Ectodermal cell (in vitro differentiated cells): ENCODE measurements at regions not wholly inside any gene's neighbourhood (a gene's known extent, or its start where the extent isn't known, plus 50 kb on each side); places are given as distances from the start of the nearest gene placed in this dataset.

ENCODE experiments used
- H3K27ac ChIP-seq: 2 replicates; pipeline ENCODE4 v1.7.0; 2013; ENCODE audit warnings: mild to moderate bottlenecking, low read depth, low read length; ENCODE audit not compliant: insufficient read depth, poor library complexity, severe bottlenecking
- H3K27me3 ChIP-seq: 2 replicates; pipeline ENCODE4 v1.7.0; 2013; ENCODE audit warnings: mild to moderate bottlenecking, low read length; ENCODE audit not compliant: insufficient read depth, control insufficient read depth, poor library complexity, severe bottlenecking
- H3K36me3 ChIP-seq: one replicate; pipeline ENCODE4 v1.7.0; 2013; ENCODE audit warnings: low read length; ENCODE audit not compliant: control insufficient read depth, insufficient read depth
- H3K4me1 ChIP-seq: one replicate; pipeline ENCODE4 v1.7.0; 2013; ENCODE audit warnings: low read length; ENCODE audit not compliant: control insufficient read depth, insufficient read depth
- H3K4me3 ChIP-seq: 2 replicates; pipeline ENCODE4 v1.7.0; 2013; ENCODE audit warnings: low read depth, low read length, control low read depth; ENCODE audit not compliant: insufficient read depth
- H3K9me3 ChIP-seq: 2 replicates; pipeline ENCODE4 v1.7.0; 2013; ENCODE audit warnings: mild to moderate bottlenecking, low read length, moderate library complexity; ENCODE audit not compliant: control insufficient read depth
- WGBS, 2 experiments: methylation state at CpG; one replicate each; pipeline ENCODE4 v1.1.7; 2013; ENCODE audit warnings: missing lambda C conversion rate in 2 of 2; 5-methylcytosine and 5-hydroxymethylcytosine counted together

DNA sequence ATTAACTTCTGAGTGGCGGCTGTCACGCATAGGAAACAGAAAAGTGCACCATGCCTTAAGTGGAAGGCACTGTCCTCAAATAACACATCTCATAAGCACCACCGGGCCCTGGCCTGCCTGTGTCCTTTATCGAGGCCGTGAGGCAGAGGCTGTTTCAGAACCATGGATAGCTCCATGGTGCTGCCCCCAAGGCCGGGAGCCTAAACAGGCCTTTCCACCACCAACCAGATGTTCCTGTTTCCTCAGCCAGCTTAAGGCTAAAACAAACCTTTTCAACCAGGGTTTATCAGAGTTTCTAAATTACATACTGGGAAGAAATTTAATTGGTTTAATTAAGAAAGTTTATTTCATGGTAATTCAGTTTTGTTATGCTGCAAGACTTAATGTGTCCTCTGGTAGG, 114.4 kb downstream of the DMRTA2 start:
- Histone ChIP-seq H3K4me3 (no peak overlapping the region), H3K9me3 (no peaks in the 10 kb centered on the region), H3K27me3 (no peaks in the 10 kb centered on the region), H3K36me3 (no peaks in the 10 kb centered on the region), H3K4me1 (no peaks in the 10 kb centered on the region), H3K27ac (no peak overlapping the region)
- 15 to 19% methylated on average over 6 of the region's 6 CpGs for WGBS, 2 experiments

- WGBS, 2 experiments = 58 to 64% methylated on average over 1 of the region's 1 CpG
These were observed 117.4 kb downstream of the DMRTA2 start for GRCh38 chr1:50305808-50306207.

DNA sequence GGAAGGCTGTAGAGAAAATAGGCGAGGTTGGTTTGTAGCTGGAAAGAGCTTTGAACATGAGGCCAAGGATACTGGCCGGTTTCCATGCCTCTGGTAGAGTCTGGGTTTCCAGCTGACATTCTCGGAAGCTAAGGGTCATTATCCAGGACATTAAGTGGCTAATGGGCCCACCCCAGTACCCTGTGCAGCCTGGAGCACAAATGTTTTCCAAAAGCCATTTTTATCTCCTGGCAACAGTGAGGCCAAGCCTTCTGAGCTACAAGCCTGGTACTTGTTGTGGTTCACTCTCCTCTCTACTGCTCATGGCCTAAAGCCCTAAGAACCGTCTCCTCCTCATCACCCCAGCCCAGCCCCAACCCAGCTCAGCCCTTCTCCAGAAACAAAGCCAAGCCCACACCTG, 122.9 kb downstream of the DMRTA2 start:
- no peaks in the 10 kb centered on the region for H3K27me3 ChIP-seq
- H3K9me3 ChIP-seq = no peaks in the 10 kb centered on the region
- H3K36me3 ChIP-seq = no peaks in the 10 kb centered on the region
- WGBS, 2 experiments = 68 to 80% methylated on average over 4 of the region's 4 CpGs
- no peak overlapping the region for H3K27ac ChIP-seq
- H3K4me1 ChIP-seq = no peaks in the 10 kb centered on the region
- no peak overlapping the region for H3K4me3 ChIP-seq

More at GRCh38 chr1:50305808-50306207, 117.4 kb downstream of the DMRTA2 start:
- no peaks in the 10 kb centered on the region for H3K27me3 ChIP-seq
- no peaks in the 10 kb centered on the region for H3K36me3 ChIP-seq
- H3K9me3 ChIP-seq = no peaks in the 10 kb centered on the region
- no peak overlapping the region for H3K4me3 ChIP-seq
- no peak overlapping the region for H3K27ac ChIP-seq
- no peaks in the 10 kb centered on the region for H3K4me1 ChIP-seq

GRCh38 chr1:50295566-50295965, 127.7 kb downstream of the DMRTA2 start:
- no peaks in the 10 kb centered on the region for H3K36me3 ChIP-seq
- no peaks in the 10 kb centered on the region for H3K4me1 ChIP-seq
- no peak overlapping the region for H3K4me3 ChIP-seq
- H3K27me3 ChIP-seq = no peaks in the 10 kb centered on the region
- WGBS, 2 experiments = 80 to 81% methylated on average over 5 of the region's 5 CpGs
- H3K27ac ChIP-seq = no peak overlapping the region
- no peaks in the 10 kb centered on the region for H3K9me3 ChIP-seq

DNA sequence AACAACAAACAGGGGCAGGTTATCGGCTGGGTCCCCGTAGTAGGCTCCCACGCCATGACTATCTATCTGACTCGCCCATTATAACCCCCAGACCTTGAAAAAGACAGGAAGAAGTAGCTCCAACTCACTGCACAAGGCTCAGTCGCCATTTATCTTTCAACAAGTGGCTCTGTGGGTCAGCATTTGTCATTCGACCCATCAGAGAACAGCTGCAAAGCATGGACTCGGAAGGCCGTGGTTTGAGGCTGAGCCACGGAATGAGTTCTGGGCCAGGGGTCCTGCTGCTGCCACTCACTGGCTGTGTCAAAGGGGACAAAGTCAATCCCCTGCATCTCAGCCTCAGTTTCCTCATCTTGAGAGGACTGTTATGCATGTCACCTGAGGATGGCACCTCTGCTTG, 131.0 kb downstream of the DMRTA2 start:
- Histone ChIP-seq H3K9me3 (no peaks in the 10 kb centered on the region), H3K27me3 (no peaks in the 10 kb centered on the region), H3K27ac (no peak overlapping the region), H3K4me1 (no peaks in the 10 kb centered on the region), H3K4me3 (no peak overlapping the region), H3K36me3 (no peaks in the 10 kb centered on the region)
- WGBS, 2 experiments = 74 to 76% methylated on average over 9 of the region's 9 CpGs

DNA sequence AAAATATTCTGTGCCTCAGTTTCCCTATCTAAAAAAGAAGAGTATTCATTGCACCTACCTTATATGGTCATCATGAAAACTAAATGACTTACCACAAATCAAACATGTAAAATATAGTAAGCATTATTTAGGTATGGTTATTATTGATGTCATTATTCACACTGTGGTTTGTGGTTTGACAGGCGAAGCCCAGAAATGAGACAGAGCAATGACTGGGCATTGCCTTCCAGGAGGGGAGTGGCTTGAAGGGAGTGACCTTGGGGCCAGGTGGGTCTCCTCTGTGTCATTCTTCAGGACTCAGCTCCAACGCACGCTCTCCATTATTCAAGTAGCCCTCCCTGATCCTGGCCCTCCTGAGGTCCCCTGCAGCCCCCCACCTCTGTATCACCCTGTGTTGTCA, 133.7 kb downstream of the DMRTA2 start:
- H3K27ac ChIP-seq = no peak overlapping the region
- 88 to 90% methylated on average over 3 of the region's 3 CpGs for WGBS, 2 experiments

DNA sequence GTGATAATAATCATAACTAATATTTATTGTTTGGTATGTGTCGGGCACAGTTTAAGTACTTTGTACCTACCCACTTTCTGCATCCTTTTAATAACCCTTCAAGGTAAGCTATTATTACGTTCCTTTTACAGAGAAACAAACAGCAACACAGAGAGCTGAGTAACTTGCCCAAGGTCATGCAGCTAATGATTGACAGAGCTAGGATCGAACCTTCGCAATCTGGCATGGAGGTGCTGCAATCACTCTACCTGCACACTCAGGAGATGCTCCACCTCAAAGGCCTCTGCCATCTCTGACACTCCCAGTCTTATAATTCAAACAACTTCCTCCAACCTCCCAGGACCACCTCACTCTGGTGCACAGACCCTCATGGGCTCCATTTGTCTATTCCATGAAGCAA, 137.2 kb downstream of the DMRTA2 start:
- Histone ChIP-seq H3K4me1 (no peaks in the 10 kb centered on the region), H3K27me3 (no peaks in the 10 kb centered on the region), H3K27ac (no peak overlapping the region), H3K9me3 (no peaks in the 10 kb centered on the region), H3K4me3 (no peak overlapping the region), H3K36me3 (no peaks in the 10 kb centered on the region)
- WGBS, 2 experiments = 80 to 84% methylated on average over 3 to 4 of the region's 4 CpGs

More for the DNA sequence above, 133.7 kb downstream of the DMRTA2 start:
- no peak overlapping the region for H3K4me3 ChIP-seq
- H3K36me3 ChIP-seq = no peaks in the 10 kb centered on the region
- no peaks in the 10 kb centered on the region for H3K4me1 ChIP-seq
- H3K27me3 ChIP-seq = no peaks in the 10 kb centered on the region
- no peaks in the 10 kb centered on the region for H3K9me3 ChIP-seq

GRCh38 chr1:50279622-50280330, 143.5 kb downstream of the DMRTA2 start:
- Histone ChIP-seq H3K9me3 (no peaks in the 10 kb centered on the region), H3K27ac (no peak overlapping the region), H3K36me3 (no peaks in the 10 kb centered on the region), H3K4me1 (no peaks in the 10 kb centered on the region), H3K4me3 (no peak overlapping the region), H3K27me3 (no peaks in the 10 kb centered on the region)
- 32 to 40% methylated on average over 7 of the region's 7 CpGs for WGBS, 2 experiments

DNA sequence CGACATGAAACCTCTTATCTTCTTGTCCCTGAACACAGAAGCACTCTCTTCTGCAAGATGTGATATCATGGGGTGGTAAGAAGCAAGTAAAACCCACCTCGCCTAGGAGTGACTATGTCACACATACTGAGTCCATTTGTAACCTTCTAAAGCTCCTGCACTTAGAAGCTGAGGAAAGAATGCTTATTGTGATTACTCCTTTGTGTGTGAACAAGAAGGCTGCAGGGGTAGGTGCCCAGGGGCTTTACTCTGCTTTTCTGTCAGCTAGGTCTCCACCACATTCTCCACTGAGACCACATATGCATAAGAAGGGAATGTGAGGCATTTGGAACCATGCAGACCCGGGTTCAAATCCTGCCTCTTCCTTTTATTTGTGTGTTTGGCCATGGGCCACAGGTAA, 144.3 kb downstream of the DMRTA2 start:
- 21 to 50% methylated on average over 2 to 3 of the region's 3 CpGs for WGBS, 2 experiments
- Histone ChIP-seq H3K27me3 (no peaks in the 10 kb centered on the region), H3K27ac (no peak overlapping the region), H3K36me3 (no peaks in the 10 kb centered on the region), H3K4me1 (no peaks in the 10 kb centered on the region), H3K4me3 (no peak overlapping the region), H3K9me3 (no peaks in the 10 kb centered on the region)

DNA sequence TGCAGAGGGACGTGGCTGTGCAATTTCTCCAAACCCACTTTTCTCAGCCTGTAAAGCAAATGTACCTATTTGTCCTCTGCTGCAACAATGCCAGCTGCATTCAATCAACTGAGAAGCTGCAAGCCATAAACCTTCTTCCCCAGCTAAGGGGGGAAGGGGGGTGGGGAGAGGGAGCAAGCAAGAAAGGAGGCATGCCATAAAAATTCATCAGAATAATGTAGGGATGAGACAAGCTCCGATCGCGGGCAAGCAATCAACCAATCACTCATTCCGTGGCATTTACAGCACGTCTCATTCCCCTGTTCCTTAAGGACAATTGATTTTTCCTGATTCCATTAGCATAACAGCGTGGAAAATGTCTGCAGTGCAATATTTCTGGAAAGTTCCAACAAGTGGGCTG, 144.8 kb downstream of the DMRTA2 start:
- Histone ChIP-seq H3K4me3 (no peak overlapping the region), H3K4me1 (no peaks in the 10 kb centered on the region), H3K27ac (no peak overlapping the region), H3K36me3 (no peaks in the 10 kb centered on the region), H3K9me3 (no peaks in the 10 kb centered on the region), H3K27me3 (no peaks in the 10 kb centered on the region)
- 74 to 80% methylated on average over 7 of the region's 7 CpGs for WGBS, 2 experiments

DNA sequence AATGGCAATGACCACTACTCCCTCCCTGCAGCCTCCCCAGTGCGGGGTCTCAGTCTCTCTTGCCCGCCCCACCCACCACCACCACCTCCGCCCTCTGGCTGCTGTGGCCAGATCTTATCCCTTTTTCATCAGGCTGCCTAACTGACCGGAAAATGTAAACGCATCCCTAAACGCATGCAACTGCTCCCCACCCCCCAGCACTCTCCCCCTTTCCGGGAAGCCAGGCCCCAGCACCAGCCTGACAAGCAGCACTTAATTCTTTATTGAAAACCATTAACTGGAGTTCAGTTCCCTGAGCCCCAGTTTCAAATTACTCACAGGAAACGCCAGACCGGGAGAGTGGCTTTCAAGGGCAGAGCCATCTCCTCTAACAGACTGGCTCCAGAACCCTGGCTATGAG, 147.7 kb downstream of the DMRTA2 start:
- Histone ChIP-seq H3K27me3 (no peaks in the 10 kb centered on the region), H3K9me3 (no peaks in the 10 kb centered on the region), H3K4me1 (no peaks in the 10 kb centered on the region), H3K4me3 (no peak overlapping the region), H3K27ac (no peak overlapping the region), H3K36me3 (no peaks in the 10 kb centered on the region)
- WGBS, 2 experiments = 28% methylated on average over 9 of the region's 9 CpGs
